Activated CD4-positive, alpha-beta T cell treated with anti-CD3 and anti-CD28 coated beads for 36 hours (primary cell): ENCODE measurements at regions not wholly inside any gene's neighbourhood (a gene's known extent, or its start where the extent isn't known, plus 50 kb on each side); places are given as distances from the start of the nearest gene placed in this dataset.
"Not testable (repeated sequence)": the region's sequence is repeated elsewhere in the genome, so short reads cannot be mapped to it uniquely, and the experiment has no call there.

ENCODE experiments used
- ATAC-seq: fragments of 200-7000 bp; cut with Tn5 transposase; one replicate; pipeline ENCODE4 v1.10.0; 2021; ENCODE audit warnings: mild to moderate bottlenecking, moderate library complexity
- CTCF ChIA-PET: fragments of 350-600 bp; sonication (Branson Sonifier 250); formaldehyde crosslinking; loops from one replicate; lab custom pipeline; 2021; ENCODE audit warnings: antibody characterized with exemption; lab: Charles Lee
- POLR2A ChIA-PET: fragments of 350-600 bp; sonication (Branson Sonifier 250); formaldehyde crosslinking; loops from one replicate; lab custom pipeline; 2021; ENCODE audit warnings: antibody characterized with exemption, inconsistent platforms; lab: Charles Lee
- DNase-seq: peaks from one replicate; pipeline ENCODE4 v3.0.0-alpha.2; 2020
- H3K27ac Mint-ChIP-seq: one replicate; pipeline ENCODE4 v1.8.0; 2021; ENCODE audit warnings: mixed read lengths
- H3K27me3 Mint-ChIP-seq: one replicate; pipeline ENCODE4 v1.8.0; 2021; ENCODE audit warnings: mixed read lengths
- H3K36me3 Mint-ChIP-seq: one replicate; pipeline ENCODE4 v1.8.0; 2021; ENCODE audit warnings: low read depth, mixed read lengths
- H3K4me1 Mint-ChIP-seq: one replicate; pipeline ENCODE4 v1.8.0; 2021; ENCODE audit warnings: mixed read lengths
- H3K4me3 Mint-ChIP-seq: one replicate; pipeline ENCODE4 v1.8.0; 2021; ENCODE audit warnings: mild to moderate bottlenecking, moderate library complexity, mixed read lengths
- H3K9me3 Mint-ChIP-seq: one replicate; pipeline ENCODE4 v1.8.0; 2021; ENCODE audit warnings: low read depth, mixed read lengths
- intact Hi-C, 2 experiments: fragments of 100-400 bp; cut with DNase I in 1 of 2; cut with micrococcal nuclease in 1 of 2; formaldehyde crosslinking; loops; one replicate each; pipeline versions ENCODE4 v1.14.2 to v1.15.1; 2022 to 2024; cut with DNase I, micrococcal nuclease

GRCh38 chr2:116133381-116133942 lies 1681.0 kb upstream of the DDX18 start:
- CTCF ChIA-PET = no interaction called here
- H3K36me3 Mint-ChIP-seq = no peaks in the 10 kb centered on the region

GRCh38 chr2:116141891-116142474 lies 1672.5 kb upstream of the DDX18 start:
- H3K9me3 Mint-ChIP-seq = peaks cover 17% of the 10 kb centered on the region

More at GRCh38 chr2:116133381-116133942, 1681.0 kb upstream of the DDX18 start:
- intact Hi-C loops = no loop called here
- Mint-ChIP-seq H3K9me3 (peaks cover 10% of the 10 kb centered on the region), H3K4me3 (no peak overlapping the region), H3K27ac (no peak overlapping the region), H3K4me1 (no peaks in the 10 kb centered on the region), H3K27me3 (no peaks in the 10 kb centered on the region)
- DNase-seq (no peak), ATAC-seq (no peak)
- POLR2A ChIA-PET = no interaction called here

GRCh38 chr2:116142644-116143227 lies 1671.8 kb upstream of the DDX18 start:
- intact Hi-C loops = no loop called here
- DNase-seq (no peak), ATAC-seq (no peak)
- H3K27ac Mint-ChIP-seq = no peak overlapping the region
- no peaks in the 10 kb centered on the region for H3K27me3 Mint-ChIP-seq
- POLR2A ChIA-PET = no interaction called here
- H3K36me3 Mint-ChIP-seq = no peaks in the 10 kb centered on the region
- H3K9me3 Mint-ChIP-seq = peaks cover 15% of the 10 kb centered on the region
- CTCF ChIA-PET = no interaction called here
- no peak overlapping the region for H3K4me3 Mint-ChIP-seq
- no peaks in the 10 kb centered on the region for H3K4me1 Mint-ChIP-seq

More at GRCh38 chr2:116141891-116142474, 1672.5 kb upstream of the DDX18 start:
- no peak overlapping the region for H3K4me3 Mint-ChIP-seq
- no peak overlapping the region for H3K27ac Mint-ChIP-seq
- ChIA-PET CTCF (no interaction called here), POLR2A (no interaction called here)
- no peaks in the 10 kb centered on the region for H3K4me1 Mint-ChIP-seq
- intact Hi-C loops = no loop called here
- DNase-seq (no peak), ATAC-seq (no peak)
- no peaks in the 10 kb centered on the region for H3K36me3 Mint-ChIP-seq
- no peaks in the 10 kb centered on the region for H3K27me3 Mint-ChIP-seq

GRCh38 chr2:116145031-116145430 lies 1669.5 kb upstream of the DDX18 start:
- Mint-ChIP-seq H3K27me3 (no peaks in the 10 kb centered on the region), H3K9me3 (peaks cover 15% of the 10 kb centered on the region), H3K36me3 (no peaks in the 10 kb centered on the region), H3K27ac (no peak overlapping the region), H3K4me3 (no peak overlapping the region), H3K4me1 (no peaks in the 10 kb centered on the region)
- no peak for ATAC-seq
- no peak for DNase-seq
- ChIA-PET CTCF (no interaction called here), POLR2A (no interaction called here)
- intact Hi-C loops = no loop called here

GRCh38 chr2:116148361-116148760 lies 1666.1 kb upstream of the DDX18 start:
- H3K9me3 Mint-ChIP-seq = peaks cover 12% of the 10 kb centered on the region
- POLR2A ChIA-PET = no interaction called here
- no peak for ATAC-seq

GRCh38 chr2:116153729-116154128 lies 1660.8 kb upstream of the DDX18 start:
- ATAC-seq (no peak), DNase-seq (no peak)
- Mint-ChIP-seq H3K36me3 (no peaks in the 10 kb centered on the region), H3K27me3 (no peaks in the 10 kb centered on the region), H3K9me3 (peaks cover 26% of the 10 kb centered on the region), H3K4me1 (no peaks in the 10 kb centered on the region), H3K4me3 (no peak overlapping the region), H3K27ac (no peak overlapping the region)
- intact Hi-C loops = no loop called here
- ChIA-PET CTCF (no interaction called here), POLR2A (no interaction called here)

More at GRCh38 chr2:116148361-116148760, 1666.1 kb upstream of the DDX18 start:
- H3K27me3 Mint-ChIP-seq = no peaks in the 10 kb centered on the region
- H3K4me3 Mint-ChIP-seq = no peak overlapping the region
- H3K27ac Mint-ChIP-seq = no peak overlapping the region
- CTCF ChIA-PET = no interaction called here
- intact Hi-C loops = no loop called here
- no peak for DNase-seq
- H3K36me3 Mint-ChIP-seq = no peaks in the 10 kb centered on the region
- H3K4me1 Mint-ChIP-seq = no peaks in the 10 kb centered on the region

GRCh38 chr2:116160657-116161056 lies 1653.8 kb upstream of the DDX18 start:
- H3K36me3 Mint-ChIP-seq = no peaks in the 10 kb centered on the region
- ChIA-PET CTCF (no interaction called here), POLR2A (no interaction called here)

GRCh38 chr2:116162395-116162794 lies 1652.1 kb upstream of the DDX18 start:
- intact Hi-C loops = no loop called here

More at GRCh38 chr2:116160657-116161056, 1653.8 kb upstream of the DDX18 start:
- H3K27me3 Mint-ChIP-seq = no peaks in the 10 kb centered on the region
- no peaks in the 10 kb centered on the region for H3K4me1 Mint-ChIP-seq
- ATAC-seq (no peak), DNase-seq (no peak)
- no peak overlapping the region for H3K27ac Mint-ChIP-seq
- no peak overlapping the region for H3K4me3 Mint-ChIP-seq
- peaks cover 22% of the 10 kb centered on the region for H3K9me3 Mint-ChIP-seq
- intact Hi-C loops = no loop called here

GRCh38 chr2:116167107-116167506 lies 1647.4 kb upstream of the DDX18 start:
- POLR2A ChIA-PET = no interaction called here
- no peak overlapping the region for H3K27ac Mint-ChIP-seq
- CTCF ChIA-PET = no interaction called here
- no peaks in the 10 kb centered on the region for H3K4me1 Mint-ChIP-seq
- intact Hi-C loops = no loop called here
- no peaks in the 10 kb centered on the region for H3K36me3 Mint-ChIP-seq
- no peak overlapping the region for H3K4me3 Mint-ChIP-seq
- peaks cover 15% of the 10 kb centered on the region for H3K9me3 Mint-ChIP-seq
- no peak for DNase-seq
- no peak for ATAC-seq
- no peaks in the 10 kb centered on the region for H3K27me3 Mint-ChIP-seq

More at GRCh38 chr2:116162395-116162794, 1652.1 kb upstream of the DDX18 start:
- no peaks in the 10 kb centered on the region for H3K4me1 Mint-ChIP-seq
- no peak for DNase-seq
- no peak for ATAC-seq
- H3K27me3 Mint-ChIP-seq = no peaks in the 10 kb centered on the region
- POLR2A ChIA-PET = no interaction called here
- no peak overlapping the region for H3K4me3 Mint-ChIP-seq
- CTCF ChIA-PET = no interaction called here
- no peak overlapping the region for H3K27ac Mint-ChIP-seq
- no peaks in the 10 kb centered on the region for H3K36me3 Mint-ChIP-seq
- peaks cover 16% of the 10 kb centered on the region for H3K9me3 Mint-ChIP-seq

- Mint-ChIP-seq H3K27me3 (no peaks in the 10 kb centered on the region), H3K4me3 (no peak overlapping the region), H3K9me3 (peaks cover 14% of the 10 kb centered on the region), H3K36me3 (no peaks in the 10 kb centered on the region), H3K27ac (no peak overlapping the region), H3K4me1 (no peaks in the 10 kb centered on the region)
- ATAC-seq (no peak), DNase-seq (no peak)
- CTCF ChIA-PET = no interaction called here
- POLR2A ChIA-PET = no interaction called here
- intact Hi-C loops = no loop called here
Observed at GRCh38 chr2:116180072-116180471, 1634.4 kb upstream of the DDX18 start.

- DNase-seq, ATAC-seq, H3K36me3 Mint-ChIP-seq, CTCF ChIA-PET, intact Hi-C loops, POLR2A ChIA-PET, H3K27me3 Mint-ChIP-seq, H3K4me1 Mint-ChIP-seq, H3K4me3 Mint-ChIP-seq, H3K27ac Mint-ChIP-seq: not testable (repeated sequence)
- H3K9me3 Mint-ChIP-seq = peaks cover 32% of the 10 kb centered on the region
Observed at GRCh38 chr2:116190684-116191083, 1623.8 kb upstream of the DDX18 start.

- Mint-ChIP-seq H3K9me3 (peaks cover 9% of the 10 kb centered on the region), H3K4me1 (no peaks in the 10 kb centered on the region), H3K36me3 (no peaks in the 10 kb centered on the region), H3K27me3 (no peaks in the 10 kb centered on the region), H3K27ac (no peak overlapping the region), H3K4me3 (no peak overlapping the region)
- ATAC-seq (no peak), DNase-seq (no peak)
- ChIA-PET CTCF (interaction anchor here (0.7 kb wide), 1 partner anchor 296 kb away, joined by 3 read pairs; no protein-coding TSS in a partner anchor), POLR2A (no interaction called here)
- intact Hi-C loops = no loop called here
Observed at GRCh38 chr2:116200086-116200485, 1614.4 kb upstream of the DDX18 start.
